ENCODE measurements at regions not wholly inside any gene's neighbourhood (a gene's known extent, or its start where the extent isn't known, plus 50 kb on each side); places are given as distances from the start of the nearest gene placed in this dataset.
"Not testable (repeated sequence)": the region's sequence is repeated elsewhere in the genome, so short reads cannot be mapped to it uniquely, and the experiment has no call there.

DNA sequence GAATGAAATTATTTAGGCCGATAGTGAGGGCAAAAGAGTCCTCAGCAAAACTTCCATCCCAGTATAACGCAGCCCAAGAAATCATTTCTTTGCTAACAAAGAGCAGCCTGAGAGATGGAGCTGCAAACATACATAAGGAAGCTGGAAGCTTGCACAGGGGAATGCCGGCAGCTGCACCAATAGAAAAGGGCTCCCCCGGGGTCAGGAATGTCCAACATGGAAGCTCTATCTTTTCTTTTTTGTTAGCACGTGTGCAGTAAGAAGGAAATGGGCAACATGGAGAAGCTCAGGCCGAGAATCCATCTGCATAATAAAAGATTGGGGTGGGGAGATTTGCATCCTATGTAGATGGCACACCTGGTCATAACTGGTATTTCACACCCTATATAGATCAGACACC lies 1363.5 kb upstream of the PCDH20 start:
- no peak for DNase-seq

DNA sequence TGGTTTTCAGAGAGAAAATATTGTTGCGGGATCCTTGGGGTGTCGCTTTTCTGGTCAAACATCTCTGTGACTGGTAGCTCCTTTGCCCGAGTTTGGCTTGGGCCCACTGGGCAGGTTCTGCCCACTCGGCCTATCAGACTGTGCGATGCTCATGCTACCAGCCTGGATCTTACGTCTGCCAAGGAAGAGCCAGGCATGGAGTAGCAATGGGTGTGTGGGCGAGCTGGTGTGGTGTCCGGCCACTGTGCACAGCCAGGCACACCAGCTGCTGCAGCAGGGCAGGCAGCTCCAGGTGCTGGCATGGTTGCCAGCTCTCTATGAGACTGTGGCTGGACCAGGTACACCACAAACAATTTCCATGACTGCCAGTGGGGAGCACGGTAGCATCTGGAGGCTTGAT lies 1351.8 kb upstream of the PCDH20 start:
- no peak for DNase-seq

DNA sequence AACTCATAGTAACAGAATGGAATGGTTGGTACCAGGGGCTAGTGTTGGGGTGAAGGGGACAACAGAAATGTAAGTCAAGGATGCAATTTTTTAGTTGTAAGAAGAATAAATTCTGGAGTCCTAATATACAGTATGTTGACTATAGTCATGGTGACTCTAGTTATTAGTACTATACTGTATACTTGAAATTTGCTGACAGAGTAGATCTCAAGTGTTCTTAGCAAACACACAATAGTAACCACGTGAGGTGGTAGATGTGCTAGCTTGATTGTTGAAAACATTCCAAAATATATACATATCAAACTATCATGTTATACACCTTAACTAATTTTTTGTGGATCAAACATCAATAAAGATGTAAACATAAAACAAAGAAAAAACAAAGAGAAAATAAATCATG lies 1345.1 kb upstream of the PCDH20 start:
- no peak for DNase-seq

DNA sequence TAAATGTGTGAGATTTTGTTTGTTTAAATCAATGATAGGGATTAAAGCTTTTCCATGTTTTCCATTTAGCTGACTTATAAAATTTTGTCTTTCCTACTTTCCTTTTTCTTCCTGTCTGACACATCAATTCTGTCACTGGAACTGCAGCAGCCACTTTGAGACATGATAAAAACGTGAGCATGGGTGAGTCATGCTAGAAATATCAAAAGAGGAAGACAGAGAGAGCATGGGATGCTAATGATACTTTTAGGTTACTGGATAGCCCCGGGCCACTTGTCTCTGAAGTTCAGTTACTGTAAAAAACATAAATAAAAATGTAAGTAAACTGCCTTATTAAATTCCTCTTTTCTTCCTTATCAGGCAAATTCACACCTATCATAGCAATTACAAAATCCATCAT lies 1332.0 kb upstream of the PCDH20 start:
- no peak for DNase-seq

DNA sequence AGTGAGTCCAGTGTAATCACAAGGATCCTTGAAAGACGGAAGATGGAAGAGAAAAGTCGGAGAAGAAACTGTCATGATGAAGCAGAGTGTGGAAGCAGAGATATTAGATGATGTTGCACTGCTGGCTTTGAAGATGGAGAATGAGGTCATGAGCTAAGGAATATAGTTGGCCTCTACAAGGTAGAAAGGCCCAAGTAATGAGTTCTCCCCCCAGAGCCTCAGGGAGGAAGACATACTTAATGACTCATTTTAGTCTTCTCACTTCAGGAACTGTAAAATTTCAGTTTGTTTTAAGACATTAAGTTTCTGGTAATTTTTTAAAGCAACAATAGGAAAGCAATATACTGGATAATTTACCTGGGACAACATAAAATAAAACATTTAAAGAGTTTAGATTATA lies 1331.5 kb upstream of the PCDH20 start:
- no peak for DNase-seq

DNA sequence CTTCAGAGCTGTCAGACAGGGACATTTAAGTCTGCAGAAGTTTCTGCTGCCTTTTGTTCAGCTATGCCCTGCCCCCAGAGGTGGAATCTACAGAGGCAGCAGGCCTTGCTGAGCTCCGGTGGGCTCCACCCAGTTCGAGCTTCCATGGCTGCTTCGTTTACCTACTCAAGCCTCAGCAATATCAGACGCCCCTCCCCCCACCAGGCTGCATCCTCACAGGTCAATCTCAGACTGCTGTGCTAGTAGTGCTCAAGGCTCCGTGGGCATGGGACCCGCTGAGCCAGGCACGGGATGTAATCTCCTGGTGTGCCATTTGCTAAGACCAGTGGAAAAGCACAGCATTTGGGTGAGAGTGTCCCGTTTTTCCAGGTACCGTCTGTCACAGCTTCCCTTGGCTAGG lies 1314.1 kb upstream of the PCDH20 start:
- not testable (repeated sequence) for DNase-seq

DNA sequence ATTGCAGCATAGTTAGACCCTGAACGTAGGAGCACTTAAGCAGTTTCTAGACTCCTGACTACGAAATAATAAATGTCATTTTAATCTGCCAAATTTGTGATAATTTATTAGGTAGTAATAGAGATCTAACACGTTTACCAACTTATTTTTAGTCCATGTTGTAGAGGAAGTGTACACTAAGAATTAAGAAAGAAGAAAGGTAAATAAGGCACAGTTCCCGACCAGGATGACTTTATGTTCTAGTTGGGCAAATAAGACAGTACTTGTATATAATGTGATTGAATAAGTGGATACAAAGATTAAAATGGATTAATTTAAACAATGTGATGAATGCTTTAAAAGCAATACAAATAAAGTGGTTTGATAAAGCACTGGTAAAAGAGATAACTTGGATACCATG lies 1306.2 kb upstream of the PCDH20 start:
- DNase-seq: no peak

DNA sequence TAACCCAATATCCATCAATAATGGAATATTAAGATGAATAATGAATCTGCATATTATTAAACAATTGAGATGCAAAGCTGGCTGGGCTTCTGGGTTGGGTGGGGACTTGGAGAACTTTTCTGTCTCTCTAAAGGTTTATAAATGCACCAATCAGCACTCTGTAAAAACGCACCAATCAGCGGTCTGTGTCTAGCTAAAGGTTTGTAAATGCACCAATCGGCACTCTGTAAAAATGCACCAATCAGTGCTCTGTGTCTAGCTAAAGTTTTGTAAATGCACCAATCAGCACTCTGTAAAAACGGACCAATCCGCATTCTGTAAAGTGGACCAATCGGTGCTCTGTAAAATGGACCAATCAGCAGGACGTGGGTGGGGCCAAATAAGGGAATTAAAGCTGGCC lies 1296.3 kb upstream of the PCDH20 start:
- DNase-seq: not testable (repeated sequence)

DNA sequence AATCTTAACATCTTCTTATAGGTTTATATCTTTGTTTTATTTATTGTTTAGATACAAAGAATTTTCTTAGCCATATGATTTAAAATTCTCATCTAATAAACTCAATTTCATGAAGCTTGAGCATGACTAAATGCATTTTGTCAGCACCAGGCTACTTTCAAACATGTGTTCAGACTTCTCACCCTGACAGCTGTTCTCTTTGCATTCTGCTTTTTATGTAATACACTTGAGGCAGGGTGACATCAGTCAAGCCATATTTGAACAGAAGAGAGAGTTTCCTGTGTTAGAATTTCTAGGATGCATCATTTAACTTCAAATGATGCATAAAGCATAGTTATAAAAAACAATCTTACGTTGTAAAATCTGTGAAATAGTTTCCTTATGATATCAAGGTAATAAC lies 1295.1 kb upstream of the PCDH20 start:
- no peak for DNase-seq

DNA sequence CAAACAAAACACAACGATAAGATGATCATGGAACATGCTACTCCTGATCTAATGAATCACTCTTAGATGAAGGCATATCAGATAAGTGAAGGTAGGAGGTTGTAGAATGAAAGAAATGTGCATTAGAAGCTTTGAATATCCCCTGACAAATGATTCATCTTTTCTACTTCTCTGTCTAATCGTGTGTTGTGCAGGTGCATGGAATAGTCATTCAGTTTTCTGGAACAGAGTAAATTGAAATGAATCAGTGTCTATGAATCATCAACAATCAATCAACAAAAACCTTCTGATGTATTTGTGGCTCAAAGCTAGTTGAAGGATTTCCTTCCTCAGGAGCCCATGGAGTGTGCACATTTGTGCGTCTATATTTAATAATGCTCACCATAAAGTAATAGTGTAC lies 1290.4 kb upstream of the PCDH20 start:
- no peak for DNase-seq

DNA sequence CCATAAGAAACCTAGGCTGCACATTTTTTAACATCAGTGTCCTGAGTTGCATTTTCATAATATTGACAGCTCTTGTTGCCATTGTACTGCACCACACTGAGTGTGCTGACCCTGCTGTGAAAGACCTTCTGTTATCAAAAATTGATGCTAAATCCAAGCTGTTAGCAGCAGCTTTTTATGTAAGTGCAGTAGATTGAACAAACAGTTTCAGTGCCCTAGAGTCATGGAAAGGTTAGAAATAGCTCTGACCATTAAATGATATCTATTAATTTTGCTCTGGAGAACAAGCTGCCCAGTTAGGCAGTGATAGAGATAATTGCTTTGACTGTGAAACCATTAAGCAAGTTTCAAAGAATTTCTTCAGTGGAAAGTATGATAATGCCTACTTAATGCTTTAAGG lies 1289.2 kb upstream of the PCDH20 start:
- DNase-seq: no peak

DNA sequence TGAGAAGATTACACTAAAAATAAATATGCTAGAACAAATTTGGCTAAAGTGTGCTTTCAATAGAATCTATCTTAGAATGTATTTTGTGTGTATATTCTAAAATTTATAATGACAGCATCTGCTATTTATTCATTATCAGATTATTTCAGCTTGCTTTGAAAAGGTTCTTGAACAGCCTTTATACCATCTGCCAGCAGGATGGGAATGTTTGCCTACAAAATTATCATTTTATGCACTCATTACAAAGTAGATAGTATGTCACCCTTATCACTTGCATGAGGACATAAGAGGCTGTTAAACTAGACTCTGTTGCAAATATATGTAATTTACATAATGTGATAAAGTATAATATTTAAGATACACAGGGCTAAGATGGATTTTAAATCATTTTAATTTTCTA lies 1286.9 kb upstream of the PCDH20 start:
- no peak for DNase-seq

DNA sequence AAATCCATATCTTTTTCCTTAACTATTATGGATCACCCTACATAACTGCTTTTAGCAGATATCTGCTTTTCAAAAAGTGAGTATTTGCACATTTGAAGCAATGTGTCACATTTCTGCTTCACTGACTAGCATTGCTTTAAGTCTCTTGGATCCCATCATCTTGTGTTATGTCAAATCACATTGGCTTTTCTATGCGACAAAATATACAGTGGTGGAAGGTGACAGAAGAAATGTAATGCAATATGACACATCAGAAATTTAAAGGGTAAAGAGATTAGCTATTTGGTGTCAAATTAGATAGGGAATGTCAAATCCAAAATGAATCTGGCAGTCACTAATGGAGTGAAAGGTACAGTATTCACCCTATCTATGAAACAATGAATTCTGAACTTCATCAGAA lies 1282.1 kb upstream of the PCDH20 start:
- no peak for DNase-seq

DNA sequence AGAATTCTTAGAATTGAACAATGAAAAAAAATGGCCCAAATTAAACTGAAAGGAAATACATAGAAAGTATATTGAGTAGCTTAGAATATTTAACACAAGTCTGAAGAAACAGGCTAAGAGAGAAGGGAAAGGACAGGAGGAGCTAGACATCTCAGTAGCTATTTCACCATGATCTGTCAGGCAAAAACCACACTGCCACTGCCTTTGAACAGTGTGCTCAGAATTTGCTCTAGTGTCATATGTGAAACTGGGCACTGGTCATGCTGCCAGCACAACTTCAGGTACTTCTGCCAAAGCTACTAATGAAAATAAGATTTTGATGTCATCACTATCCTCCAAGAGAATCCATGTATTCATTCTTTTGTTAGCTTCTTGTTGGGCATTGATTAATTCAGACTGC lies 1280.8 kb upstream of the PCDH20 start:
- no peak for DNase-seq

DNA sequence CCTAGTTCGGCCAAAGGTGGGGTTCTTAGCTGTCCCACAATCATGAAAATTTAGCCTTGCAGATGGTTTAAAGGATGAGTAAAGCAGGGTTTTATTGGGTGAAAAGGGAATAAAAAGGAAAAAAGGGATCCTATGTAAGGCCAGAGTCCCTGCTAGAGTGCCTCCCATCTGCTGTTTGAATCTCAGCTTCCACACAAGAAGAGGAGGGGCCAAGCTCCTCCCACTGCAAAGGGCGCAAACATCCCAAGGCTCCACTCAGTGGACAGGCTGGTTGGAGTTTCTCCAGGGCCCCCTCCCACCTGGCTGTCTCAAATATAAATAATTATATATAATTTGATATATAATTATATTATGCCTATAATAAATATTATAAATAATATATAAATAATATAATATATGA lies 1272.1 kb upstream of the PCDH20 start:
- DNase-seq: no peak

DNA sequence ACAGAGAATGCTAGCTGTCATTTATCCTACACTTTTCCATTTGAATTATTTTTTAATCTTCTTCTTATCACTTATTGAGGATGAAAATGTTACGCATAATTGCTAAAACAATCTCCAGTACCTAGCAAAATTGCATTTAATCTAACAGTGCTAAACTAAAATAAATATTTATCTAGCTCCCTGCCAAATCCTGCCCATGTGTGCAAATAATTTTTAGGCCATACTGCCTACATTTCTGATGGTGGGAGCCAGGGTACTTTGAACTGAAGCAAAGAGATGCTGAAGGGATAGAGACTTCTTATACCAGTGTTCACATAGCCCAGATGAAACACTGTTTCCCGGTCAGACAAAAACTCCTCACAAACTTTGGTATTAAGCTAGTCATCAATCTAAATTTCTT lies 1268.7 kb upstream of the PCDH20 start:
- no peak for DNase-seq

DNA sequence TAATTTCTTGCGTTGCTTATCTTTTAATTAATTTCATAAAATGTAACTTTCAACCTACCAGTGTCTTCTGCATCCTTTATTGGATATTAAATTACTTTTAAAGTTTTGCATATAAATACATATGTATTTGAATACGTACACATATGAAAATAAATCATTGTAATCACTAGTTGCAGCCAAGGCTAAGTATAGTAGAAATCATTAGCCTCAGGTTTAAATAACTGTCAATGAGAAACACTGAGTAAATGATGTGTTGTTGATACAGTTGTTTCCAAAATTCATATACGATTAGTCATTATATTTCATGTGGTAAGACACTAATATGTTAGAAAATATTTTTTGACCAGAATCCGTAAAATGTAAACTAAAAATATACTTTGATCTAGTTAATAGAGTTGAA lies 1267.1 kb upstream of the PCDH20 start:
- DNase-seq: no peak

DNA sequence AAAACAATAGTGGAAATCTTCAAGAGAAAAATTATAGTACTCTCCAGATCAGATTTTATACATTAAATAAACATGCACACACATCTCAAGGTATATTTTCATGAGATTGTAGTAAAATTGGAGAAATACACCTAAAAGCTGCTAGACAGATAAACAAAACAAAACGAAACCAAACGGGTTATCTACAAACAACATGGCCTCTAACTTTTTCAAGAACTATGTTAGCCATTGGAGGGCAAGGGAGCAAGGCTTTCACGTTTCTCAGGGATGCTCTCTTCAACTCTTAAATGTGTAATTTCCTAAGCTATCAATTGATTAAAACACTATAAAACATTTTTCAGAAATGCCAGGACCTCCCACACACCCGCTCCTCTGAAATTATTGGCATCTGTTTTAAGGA lies 1262.4 kb upstream of the PCDH20 start:
- no peak for DNase-seq

DNA sequence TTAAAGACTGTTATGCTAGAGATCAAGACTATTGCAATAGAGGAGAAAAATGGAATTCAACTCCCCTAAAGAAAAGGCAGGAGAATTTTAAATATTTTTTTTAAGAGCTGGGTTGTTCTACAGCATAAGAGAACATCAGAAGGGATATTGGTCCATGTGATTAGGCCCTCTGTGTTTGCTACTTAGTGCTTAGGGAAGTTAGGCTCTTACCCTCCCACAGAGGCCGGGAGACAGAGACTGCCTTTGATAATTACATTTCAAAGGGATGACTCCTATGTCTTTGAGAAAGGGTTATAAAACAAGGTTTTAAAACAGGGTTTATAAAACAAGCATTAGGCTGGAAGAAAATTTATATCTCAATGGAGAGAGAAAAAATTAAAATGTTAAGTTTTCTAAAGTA lies 1248.1 kb upstream of the PCDH20 start:
- DNase-seq: no peak

DNA sequence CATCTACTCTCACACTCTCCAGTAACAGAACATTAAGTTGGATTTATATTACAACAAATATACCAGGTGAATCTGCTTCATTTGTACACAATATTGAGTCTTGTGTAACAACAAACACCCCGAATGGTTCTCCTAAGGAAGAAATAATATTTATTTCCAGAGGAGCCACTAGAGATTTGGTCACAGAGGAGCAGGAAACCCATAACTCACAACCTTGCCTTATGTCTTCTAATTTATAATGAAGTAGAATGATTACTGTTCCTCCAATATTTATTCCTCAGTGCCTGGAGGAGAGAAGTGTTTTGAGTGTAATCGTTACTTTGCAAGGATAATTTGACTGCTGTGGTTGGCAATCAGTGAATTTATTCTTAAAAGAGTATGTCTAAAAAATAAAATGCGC lies 1243.7 kb upstream of the PCDH20 start:
- no peak for DNase-seq

DNA sequence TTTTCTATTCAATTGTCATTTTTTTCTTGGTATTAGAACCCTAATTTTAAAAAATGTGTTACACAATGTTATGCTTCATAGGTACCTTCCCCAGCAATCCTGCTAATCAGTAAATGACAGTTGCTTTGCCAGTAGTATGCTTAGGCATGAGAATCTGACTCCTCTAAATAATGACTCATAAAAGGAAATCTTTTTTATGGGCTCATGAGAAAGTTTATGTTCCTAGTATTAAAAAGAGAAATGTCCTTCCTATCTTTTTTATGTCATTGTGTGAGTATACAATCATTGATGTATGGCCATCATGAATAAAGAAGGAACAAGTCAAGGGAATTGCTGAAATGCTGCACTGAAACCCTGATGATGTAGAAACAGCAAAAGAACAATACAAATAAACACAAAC lies 1237.7 kb upstream of the PCDH20 start:
- no peak for DNase-seq

DNA sequence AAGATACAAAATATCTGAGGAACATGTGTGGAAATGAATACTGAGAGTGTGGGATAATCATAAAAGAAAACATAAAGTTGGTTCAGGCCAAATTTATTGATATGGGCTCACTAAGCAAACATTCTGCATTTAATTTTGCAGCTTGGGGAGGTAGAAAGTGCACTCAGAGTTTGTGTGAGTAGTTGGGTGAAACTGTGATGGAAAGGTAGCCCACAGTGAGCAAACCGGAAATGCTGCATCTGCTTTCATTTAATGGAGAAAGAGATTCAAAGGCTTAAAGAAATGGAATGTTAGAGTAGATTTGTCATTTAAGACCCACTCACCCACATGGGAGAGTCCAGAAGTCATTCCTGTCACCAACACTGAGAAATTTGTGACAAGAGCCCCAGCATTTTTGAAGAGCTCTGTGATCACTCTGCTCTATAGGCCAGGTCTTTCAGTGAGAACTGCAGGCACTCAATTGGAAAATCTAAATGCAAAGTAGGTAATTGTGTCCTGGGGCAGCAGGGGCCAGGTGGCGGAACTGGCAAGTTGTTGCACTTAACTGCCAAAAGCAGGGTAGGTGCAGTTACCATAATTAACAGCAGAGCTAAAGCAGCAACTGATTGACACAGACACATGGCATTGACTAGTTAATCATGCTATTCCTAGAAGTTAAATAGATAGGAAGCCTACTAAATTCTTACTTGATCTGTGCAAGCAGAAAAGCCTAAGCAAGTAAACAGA lies 1228.3 kb upstream of the PCDH20 start:
- DNase-seq: no peak

DNA sequence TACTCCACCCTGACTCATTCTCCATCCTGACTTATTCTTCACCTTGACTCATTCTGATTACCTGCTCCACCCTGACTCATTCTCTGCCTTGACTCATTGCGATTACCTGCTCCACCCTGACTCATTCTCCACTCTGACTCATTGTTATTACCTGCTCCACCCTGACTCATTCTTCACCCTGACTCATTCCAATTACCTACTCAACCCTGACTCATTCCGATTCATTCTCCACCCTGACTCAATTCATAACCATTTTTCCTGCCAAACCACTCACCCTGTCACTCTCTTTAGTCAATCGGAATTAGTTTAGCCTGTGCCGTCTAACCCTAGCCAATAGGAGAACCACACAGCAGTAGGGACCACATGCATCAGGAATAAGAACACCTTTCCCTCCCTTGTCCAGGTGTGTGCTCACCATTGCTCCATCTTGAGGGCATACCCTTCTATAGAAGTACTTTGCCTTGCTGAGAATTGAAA lies 1227.4 kb upstream of the PCDH20 start:
- no peak for DNase-seq

DNA sequence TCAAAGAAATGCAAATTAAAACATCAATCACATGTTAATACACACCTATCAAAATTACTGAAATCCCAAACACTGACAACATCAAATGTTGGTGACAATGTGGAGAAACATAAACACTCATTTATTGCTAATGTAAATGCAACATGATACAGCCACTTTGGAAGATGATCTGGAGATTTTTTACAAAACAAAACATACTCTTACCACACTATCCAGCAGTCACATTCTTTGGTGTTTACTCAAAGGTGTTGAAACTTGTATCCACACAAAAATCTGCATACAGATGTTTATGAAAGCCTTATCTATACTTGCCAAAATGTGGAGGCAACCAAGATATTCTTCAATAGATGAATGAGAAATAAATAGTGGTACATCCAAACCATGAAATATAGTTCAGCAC lies 1219.5 kb upstream of the PCDH20 start:
- no peak for DNase-seq

DNA sequence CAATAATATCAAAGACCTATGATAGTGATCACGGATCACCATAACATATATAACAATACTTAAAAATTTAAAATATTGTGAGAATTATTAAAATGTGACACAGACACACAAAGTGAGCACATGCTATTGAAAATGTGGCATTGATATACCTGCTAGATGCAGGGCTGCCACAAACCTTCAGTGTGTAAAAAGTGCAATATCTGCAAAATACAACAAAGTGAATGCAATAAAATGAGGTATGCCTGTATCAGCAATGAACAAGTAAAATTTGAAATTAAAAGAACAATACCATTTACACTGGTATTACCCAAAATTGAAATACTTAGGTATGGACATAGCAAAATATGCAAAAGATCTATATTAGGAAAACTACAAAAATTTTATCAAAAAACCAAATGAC lies 1217.8 kb upstream of the PCDH20 start:
- no peak for DNase-seq

DNA sequence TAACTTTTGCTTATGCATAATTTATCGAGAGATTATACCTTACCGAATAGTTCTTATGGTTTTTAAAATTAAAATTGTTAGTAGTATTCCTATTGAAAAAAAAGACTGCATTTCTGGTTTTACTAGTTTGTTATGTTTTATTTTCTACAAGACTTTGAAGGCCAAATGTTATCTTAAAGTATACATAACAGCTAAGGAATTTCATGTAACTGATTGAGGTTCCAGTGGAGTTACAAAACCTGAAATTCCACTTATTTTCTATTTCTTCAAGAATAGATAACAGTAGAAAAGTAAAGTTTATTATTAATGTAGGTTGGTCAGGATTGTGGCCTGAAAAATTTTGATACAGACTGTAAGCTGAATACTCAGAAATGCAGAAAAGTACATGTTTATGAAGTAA lies 1216.0 kb upstream of the PCDH20 start:
- no peak for DNase-seq
